ENCODE measurements at regions not wholly inside any gene's neighbourhood (a gene's known extent, or its start where the extent isn't known, plus 50 kb on each side); places are given as distances from the start of the nearest gene placed in this dataset.

DNA sequence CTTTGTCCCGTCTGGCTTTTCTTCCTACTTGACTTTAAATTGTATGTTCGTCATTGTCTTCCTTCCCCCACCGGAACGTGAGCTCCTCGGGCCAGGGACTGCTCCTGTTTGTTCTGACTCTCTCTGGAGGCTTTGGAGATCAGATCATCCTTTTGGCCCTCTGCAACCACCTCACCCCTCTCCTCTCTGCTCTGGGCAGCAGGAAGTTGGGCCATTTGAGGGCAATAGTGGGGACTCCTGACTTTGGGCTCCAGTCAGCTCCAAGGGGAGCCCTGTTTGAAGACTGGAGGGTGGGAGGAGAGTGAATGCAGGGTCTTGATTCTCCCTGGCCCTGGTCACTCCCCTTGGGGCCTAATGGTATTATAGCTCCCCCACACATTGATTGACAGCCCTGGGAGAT is 186.3 kb upstream of the B3GAT1 start:
- BruUV-seq (replicated peaks) = no TSS peak
- Histone ChIP-seq H3F3A (ENCODE audit: insufficient read depth, low read depth) (no peaks in the 10 kb centered on the region), H3K9me2 (ENCODE audit: insufficient read depth) (no peaks in the 10 kb centered on the region), H3K4me2 (no peak overlapping the region), H3K4me1 (replicated peaks; ENCODE audit: insufficient read depth) (no peaks in the 10 kb centered on the region), H2AFZ (no peak overlapping the region), H3K36me3 (ENCODE audit: low read depth) (no peaks in the 10 kb centered on the region), H3K27me3 (ENCODE audit: insufficient read depth, low read depth) (peaks cover 87% of the 10 kb centered on the region), H3K79me2 (ENCODE audit: low read depth) (no peaks in the 10 kb centered on the region), H3K9me3 (ENCODE audit: insufficient read depth, low read depth) (no peaks in the 10 kb centered on the region), H4K20me1 (ENCODE audit: insufficient read depth) (no peaks in the 10 kb centered on the region), H3K27ac (no peak overlapping the region), H3K4me3 (no peak overlapping the region)
- DNase-seq = no peak
- intact Hi-C loops (cut with micrococcal nuclease; ENCODE audit: unreplicated experiment) = no loop called here
- ChIA-PET CTCF (no interaction called here), POLR2A (ENCODE audit: unreplicated experiment) (no interaction called here)
- no peak for TF ChIP-seq CTCF (conservative IDR thresholded peaks at IDR 0.05)

- no peaks in the 10 kb centered on the region for H3K4me1 ChIP-seq (replicated peaks; ENCODE audit: insufficient read depth)
- no peaks in the 10 kb centered on the region for H4K20me1 ChIP-seq (ENCODE audit: insufficient read depth)
- intact Hi-C loops (cut with micrococcal nuclease; ENCODE audit: unreplicated experiment) = no loop called here
- H2AFZ ChIP-seq = no peak overlapping the region
- no peak overlapping the region for H3K27ac ChIP-seq
- H3K4me2 ChIP-seq = no peak overlapping the region
- BruUV-seq (replicated peaks) = no TSS peak
- H3K27me3 ChIP-seq (ENCODE audit: insufficient read depth, low read depth) = peaks cover 79% of the 10 kb centered on the region
- no peaks in the 10 kb centered on the region for H3K79me2 ChIP-seq (ENCODE audit: low read depth)
- ChIA-PET POLR2A (ENCODE audit: unreplicated experiment) (no interaction called here), CTCF (no interaction called here)
- no peaks in the 10 kb centered on the region for H3K9me3 ChIP-seq (ENCODE audit: insufficient read depth, low read depth)
- no peaks in the 10 kb centered on the region for H3K9me2 ChIP-seq (ENCODE audit: insufficient read depth)
- H3K36me3 ChIP-seq (ENCODE audit: low read depth) = no peaks in the 10 kb centered on the region
- H3F3A ChIP-seq (ENCODE audit: insufficient read depth, low read depth) = no peaks in the 10 kb centered on the region
- no peak overlapping the region for H3K4me3 ChIP-seq
- DNase-seq = no peak
- no peak for TF ChIP-seq CTCF (conservative IDR thresholded peaks at IDR 0.05)
- TF ChIP-seq EZH2 (IDR thresholded peaks at IDR 0.05; ENCODE audit: low read depth) = no peak
Measured at GRCh38 chr11:134597452-134597851, 185.4 kb upstream of the B3GAT1 start.

DNA sequence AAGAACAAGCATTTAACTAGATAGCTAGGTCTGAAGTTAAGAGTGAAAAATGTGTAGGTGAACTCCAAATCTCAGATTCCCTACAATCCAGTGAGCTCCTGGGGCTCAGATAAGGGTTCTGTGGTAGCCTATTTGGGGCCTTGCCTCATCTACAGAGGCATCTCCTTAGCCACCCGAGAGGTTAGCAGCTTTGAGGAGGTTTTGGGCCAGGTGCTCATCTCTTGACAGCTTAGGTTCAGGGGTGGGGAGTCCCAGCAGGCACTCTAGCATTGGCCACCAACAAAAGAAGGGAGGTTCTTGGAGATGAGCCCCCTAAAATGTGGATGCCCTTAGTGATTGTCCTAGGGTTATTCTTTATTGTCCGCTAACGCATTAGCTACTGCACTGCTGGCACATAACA is 184.4 kb upstream of the B3GAT1 start:
- H2AFZ ChIP-seq = no peak overlapping the region
- H3F3A ChIP-seq (ENCODE audit: insufficient read depth, low read depth) = no peaks in the 10 kb centered on the region
- intact Hi-C loops (cut with micrococcal nuclease; ENCODE audit: unreplicated experiment) = no loop called here
- H3K27me3 ChIP-seq (ENCODE audit: insufficient read depth, low read depth) = peaks cover 69% of the 10 kb centered on the region
- ChIA-PET POLR2A (ENCODE audit: unreplicated experiment) (no interaction called here), CTCF (no interaction called here)
- no peak overlapping the region for H3K4me3 ChIP-seq
- no peaks in the 10 kb centered on the region for H3K36me3 ChIP-seq (ENCODE audit: low read depth)
- H4K20me1 ChIP-seq (ENCODE audit: insufficient read depth) = no peaks in the 10 kb centered on the region
- no peak for TF ChIP-seq EZH2 (IDR thresholded peaks at IDR 0.05; ENCODE audit: low read depth)
- TF ChIP-seq CTCF (conservative IDR thresholded peaks at IDR 0.05) = no peak
- H3K79me2 ChIP-seq (ENCODE audit: low read depth) = no peaks in the 10 kb centered on the region
- H3K9me3 ChIP-seq (ENCODE audit: insufficient read depth, low read depth) = no peaks in the 10 kb centered on the region
- no peak for DNase-seq
- no peak overlapping the region for H3K4me2 ChIP-seq
- H3K4me1 ChIP-seq (replicated peaks; ENCODE audit: insufficient read depth) = no peaks in the 10 kb centered on the region
- no peaks in the 10 kb centered on the region for H3K9me2 ChIP-seq (ENCODE audit: insufficient read depth)
- BruUV-seq (replicated peaks) = no TSS peak
- no peak overlapping the region for H3K27ac ChIP-seq
